Caco-2 (cell line): ENCODE measurements at regions not wholly inside any gene's neighbourhood (a gene's known extent, or its start where the extent isn't known, plus 50 kb on each side); places are given as distances from the start of the nearest gene placed in this dataset.

ENCODE experiments used
- BruUV-seq: library from RNA; stranded (reverse); fragments of 400-500 nt; replicated peaks from 2 replicates; lab custom pipeline; 2021; lab: Mats Ljungman, UMichigan
- CTCF ChIA-PET: fragments of 300-600 bp; sonication (Branson Sonifier 250); formaldehyde crosslinking; loops from one replicate; lab custom pipeline; 2022; ENCODE audit warnings: antibody characterized with exemption; lab: Charles Lee
- POLR2A ChIA-PET: fragments of 300-600 bp; sonication (Branson Sonifier 250); formaldehyde crosslinking; loops from one replicate; lab custom pipeline; 2022; ENCODE audit warnings: antibody characterized with exemption; lab: Charles Lee
- DNase-seq, 2 experiments: peaks; one replicate each; pipeline versions ENCODE4 v3.0.0 to v3.0.0-alpha.2; 2020 to 2022
- H3K27me3 ChIP-seq: replicated peaks from 2 replicates; pipeline ENCODE4 v1.6.0; 2011; ENCODE audit warnings: low read length; ENCODE audit not compliant: control insufficient read depth, insufficient read depth
- H3K36me3 ChIP-seq: 2 replicates; pipeline ENCODE4 v1.5.1; 2011; ENCODE audit warnings: low read length; ENCODE audit not compliant: control insufficient read depth, insufficient read depth
- H3K4me1 ChIP-seq: fragments of 250-450 bp; sonication (Bioruptor Pico); 2 replicates; pipeline ENCODE4 v1.5.1; 2020; ENCODE audit warnings: mild to moderate bottlenecking
- H3K4me3 ChIP-seq: 2 replicates; pipeline ENCODE4 v1.5.1; 2011; ENCODE audit warnings: low read depth, mild to moderate bottlenecking, control low read depth, low read length
- H3K9me3 ChIP-seq: fragments of 250-450 bp; sonication (Bioruptor Pico); 2 replicates; pipeline ENCODE4 v1.5.1; 2020; ENCODE audit warnings: mild to moderate bottlenecking, moderate library complexity
- H3K27ac Mint-ChIP-seq: one replicate; pipeline ENCODE4 v1.8.0; 2022; ENCODE audit warnings: mixed read lengths; ENCODE audit not compliant: unreplicated experiment
- H3K27me3 Mint-ChIP-seq: one replicate; pipeline ENCODE4 v1.8.0; 2022; ENCODE audit warnings: mixed read lengths; ENCODE audit not compliant: insufficient read depth, unreplicated experiment
- H3K36me3 Mint-ChIP-seq: one replicate; pipeline ENCODE4 v1.8.0; 2022; ENCODE audit warnings: mild to moderate bottlenecking, mixed read lengths; ENCODE audit not compliant: insufficient read depth, unreplicated experiment
- H3K4me1 Mint-ChIP-seq: one replicate; pipeline ENCODE4 v1.8.0; 2022; ENCODE audit warnings: low read depth, mixed read lengths; ENCODE audit not compliant: unreplicated experiment
- H3K4me3 Mint-ChIP-seq: one replicate; pipeline ENCODE4 v1.8.0; 2022; ENCODE audit warnings: mild to moderate bottlenecking, moderate library complexity, mixed read lengths; ENCODE audit not compliant: unreplicated experiment
- H3K9me3 Mint-ChIP-seq: one replicate; pipeline ENCODE4 v1.8.0; 2022; ENCODE audit warnings: mixed read lengths; ENCODE audit not compliant: unreplicated experiment
- CTCF ChIP-seq, 2 experiments: fragments of 200-600 bp in 1 of 2; IDR thresholded peaks; 1 replicate in 1 of 2; 2 replicates in 1 of 2; pipeline versions ENCODE4 v1.5.1 to v1.8.0; 2011 to 2022; ENCODE audit warnings: antibody characterized with exemption in 1 of 2, control low read depth in 1 of 2, inconsistent platforms in 1 of 2, low read depth in 1 of 2, low read length in 1 of 2, mild to moderate bottlenecking in 1 of 2, moderate library complexity in 1 of 2; ENCODE audit not compliant: insufficient read depth in 1 of 2, severe bottlenecking in 1 of 2, unreplicated experiment in 1 of 2
- intact Hi-C: fragments of 100-400 bp; cut with micrococcal nuclease; formaldehyde crosslinking; loops from one replicate; pipeline ENCODE4 v1.10.0; 2022; ENCODE audit not compliant: unreplicated experiment

- no peaks in the 10 kb centered on the region; the same call in 1 of the 2 replicates for H3K9me3 ChIP-seq
- no TSS peak for BruUV-seq
- H3K9me3 Mint-ChIP-seq = peaks cover 16% of the 10 kb centered on the region
- no peaks in the 10 kb centered on the region for H3K36me3 Mint-ChIP-seq
- DNase-seq = no peak
- ChIA-PET CTCF (no interaction called here), POLR2A (no interaction called here)
- H3K36me3 ChIP-seq = no peaks in the 10 kb centered on the region
- no peak for TF ChIP-seq CTCF (IDR thresholded peaks at IDR 0.05; ENCODE audit: insufficient read depth in 1 of 2, low read depth in 1 of 2, low read length in 1 of 2, severe bottlenecking in 1 of 2, unreplicated experiment in 1 of 2)
- H3K4me1 ChIP-seq = peaks cover 9% of the 10 kb centered on the region
- H3K4me3 Mint-ChIP-seq = no peak overlapping the region
- intact Hi-C loops = no loop called here
- H3K27ac Mint-ChIP-seq = no peak overlapping the region
- no peak overlapping the region for H3K4me3 ChIP-seq
- no peaks in the 10 kb centered on the region for H3K27me3 ChIP-seq
- H3K4me1 Mint-ChIP-seq = no peaks in the 10 kb centered on the region
- H3K27me3 Mint-ChIP-seq = no peaks in the 10 kb centered on the region
Observed at GRCh38 chr10:3427950-3428354, 255.4 kb upstream of the PITRM1 start.

- Mint-ChIP-seq H3K4me3 (no peak overlapping the region), H3K36me3 (no peaks in the 10 kb centered on the region), H3K9me3 (peaks cover 16% of the 10 kb centered on the region), H3K27ac (no peak overlapping the region), H3K27me3 (no peaks in the 10 kb centered on the region), H3K4me1 (no peaks in the 10 kb centered on the region)
- BruUV-seq = no TSS peak
- no peak for TF ChIP-seq CTCF (IDR thresholded peaks at IDR 0.05; ENCODE audit: insufficient read depth in 1 of 2, low read depth in 1 of 2, low read length in 1 of 2, severe bottlenecking in 1 of 2, unreplicated experiment in 1 of 2)
- POLR2A ChIA-PET = no interaction called here
- Histone ChIP-seq H3K27me3 (no peaks in the 10 kb centered on the region), H3K9me3 (no peaks in the 10 kb centered on the region; the same call in 1 of the 2 replicates), H3K4me3 (no peak overlapping the region), H3K36me3 (no peaks in the 10 kb centered on the region), H3K4me1 (peaks cover 9% of the 10 kb centered on the region)
- intact Hi-C loops = no loop called here
- CTCF ChIA-PET = no interaction called here
- no peak for DNase-seq
Observed at GRCh38 chr10:3427347-3427746, 254.8 kb upstream of the PITRM1 start.

GRCh38 chr10:3426190-3426845 lies 253.7 kb upstream of the PITRM1 start:
- H3K27ac Mint-ChIP-seq = no peak overlapping the region
- peaks cover 14% of the 10 kb centered on the region for H3K9me3 Mint-ChIP-seq
- H3K27me3 Mint-ChIP-seq = no peaks in the 10 kb centered on the region
- H3K4me3 ChIP-seq = no peak overlapping the region
- intact Hi-C loops = no loop called here
- DNase-seq = no peak
- H3K27me3 ChIP-seq = no peaks in the 10 kb centered on the region
- TF ChIP-seq CTCF (IDR thresholded peaks at IDR 0.05; ENCODE audit: insufficient read depth in 1 of 2, low read depth in 1 of 2, low read length in 1 of 2, severe bottlenecking in 1 of 2, unreplicated experiment in 1 of 2) = no peak
- peaks cover 9% of the 10 kb centered on the region for H3K4me1 ChIP-seq
- no peaks in the 10 kb centered on the region; the same call in 1 of the 2 replicates for H3K9me3 ChIP-seq
- ChIA-PET POLR2A (no interaction called here), CTCF (no interaction called here)
- H3K36me3 ChIP-seq = no peaks in the 10 kb centered on the region
- H3K4me3 Mint-ChIP-seq = no peak overlapping the region
- H3K4me1 Mint-ChIP-seq = no peaks in the 10 kb centered on the region
- BruUV-seq = no TSS peak
- H3K36me3 Mint-ChIP-seq = no peaks in the 10 kb centered on the region
